GM12878 (cell line): ENCODE measurements at regions not wholly inside any gene's neighbourhood (a gene's known extent, or its start where the extent isn't known, plus 50 kb on each side); places are given as distances from the start of the nearest gene placed in this dataset.

Experiments
- ATAC-seq: fragments of 200-7000 bp; cut with Tn5 transposase; 3 replicates; pipeline ENCODE4 v1.9.1; 2020; ENCODE audit warnings: mild to moderate bottlenecking, moderate library complexity
- BruUV-seq: library from RNA; stranded (reverse); fragments of 400-500 nt; replicated peaks from 2 replicates; lab custom pipeline; 2021; lab: Mats Ljungman, UMichigan
- CTCF ChIA-PET: fragments of 300-600 bp; sonication (Branson Sonifier 250); formaldehyde crosslinking; extraction: SDS; loops from one replicate; lab custom pipeline; 2021; ENCODE audit warnings: inconsistent platforms; lab: Yijun Ruan, JAX
- POLR2A ChIA-PET: fragments of 350-600 bp; formaldehyde crosslinking; extraction: SDS; loops from one replicate; lab custom pipeline; 2021; ENCODE audit warnings: inconsistent platforms; lab: Charles Lee
- RAD21 ChIA-PET: fragments of 300-600 bp; sonication (Branson Sonifier 250); formaldehyde crosslinking; loops from one replicate; lab custom pipeline; 2023; ENCODE audit warnings: antibody characterized with exemption; ENCODE audit not compliant: unreplicated experiment; lab: Charles Lee
- SMC1A ChIA-PET: fragments of 300-600 bp; sonication (Branson Sonifier 250); formaldehyde crosslinking; loops from one replicate; lab custom pipeline; 2023; ENCODE audit not compliant: unreplicated experiment, uncharacterized antibody; lab: Charles Lee
- DNase-seq: peaks from one replicate; pipeline ENCODE4 v3.0.0-alpha.2; 2011; ENCODE audit warnings: low read depth, low spot score
- FAIRE-seq: peaks from 3 replicates; lab custom pipeline; 2011; peaks lifted over from hg19 to GRCh38; lab: Jason Lieb, UNC
- H2AFZ ChIP-seq: 2 replicates; pipeline ENCODE4 v1.6.0; 2011; ENCODE audit warnings: low read depth, low read length, control low read depth; ENCODE audit not compliant: control insufficient read depth
- H3K27ac ChIP-seq: 2 replicates; pipeline ENCODE4 v1.5.1; 2011; ENCODE audit warnings: control low read depth; ENCODE audit not compliant: control insufficient read depth, insufficient read depth
- H3K27me3 ChIP-seq, 2 experiments: replicated peaks in 1 of 2; 2 replicates each; pipeline versions ENCODE4 v1.6.0 to v1.6.1; 2011; ENCODE audit warnings: low read length in 1 of 2; ENCODE audit not compliant: control insufficient read depth in 2 of 2, insufficient read depth in 2 of 2
- H3K36me3 ChIP-seq, 2 experiments: 2 replicates each; pipeline ENCODE4 v1.5.1; 2011; ENCODE audit warnings: low read length in 1 of 2; ENCODE audit not compliant: control insufficient read depth in 2 of 2, insufficient read depth in 2 of 2
- H3K4me1 ChIP-seq: 2 replicates; pipeline ENCODE4 v1.6.1; 2011; ENCODE audit warnings: mild to moderate bottlenecking, low read length, moderate library complexity, mixed read lengths; ENCODE audit not compliant: control insufficient read depth, insufficient read depth
- H3K4me2 ChIP-seq: 2 replicates; pipeline ENCODE4 v1.6.0; 2011; ENCODE audit warnings: control low read depth; ENCODE audit not compliant: control insufficient read depth, insufficient read depth
- H3K4me3 ChIP-seq: fragments of 200-600 bp; sonication (generic); 2 replicates; pipeline ENCODE4 v1.5.1; 2016
- H3K79me2 ChIP-seq: 2 replicates; pipeline ENCODE4 v1.6.0; 2011; ENCODE audit warnings: low read length; ENCODE audit not compliant: control insufficient read depth, insufficient read depth
- H3K9ac ChIP-seq: 2 replicates; pipeline ENCODE4 v1.8.0; 2011; ENCODE audit warnings: low read length, control low read depth, mixed read lengths; ENCODE audit not compliant: control insufficient read depth, insufficient read depth
- H3K9me3 ChIP-seq: replicated peaks from 3 replicates; pipeline ENCODE4 v1.5.1; 2011; ENCODE audit warnings: mild to moderate bottlenecking, low read length; ENCODE audit not compliant: control insufficient read depth, insufficient read depth
- H4K20me1 ChIP-seq: 2 replicates; pipeline ENCODE4 v1.6.0; 2011; ENCODE audit not compliant: control insufficient read depth, insufficient read depth
- BMI1 ChIP-seq: fragments of 450-650 bp; IDR thresholded peaks from 2 replicates; pipeline ENCODE4 v1.6.1; 2016; ENCODE audit warnings: mild to moderate bottlenecking, moderate library complexity, borderline replicate concordance
- CBX5 ChIP-seq: sonication (generic); IDR thresholded peaks from 2 replicates; pipeline ENCODE4 v1.6.1; 2016; ENCODE audit warnings: low read depth, moderate library complexity, mild to moderate bottlenecking, inconsistent platforms
- EZH2 ChIP-seq: IDR thresholded peaks from 2 replicates; pipeline ENCODE4 v1.6.1; 2012; ENCODE audit warnings: low read depth, mild to moderate bottlenecking, control low read depth, inconsistent platforms, low read length, borderline replicate concordance; ENCODE audit not compliant: control insufficient read depth
- KAT2A ChIP-seq: conservative IDR thresholded peaks from 2 replicates; pipeline ENCODE4 v1.6.1; 2011; ENCODE audit warnings: low read depth, low read length; ENCODE audit not compliant: control insufficient read depth
- MEF2B ChIP-seq: fragments of 450-650 bp; IDR thresholded peaks from 2 replicates; pipeline ENCODE4 v1.6.1; 2018; ENCODE audit warnings: mild to moderate bottlenecking, moderate library complexity; ENCODE audit not compliant: partially characterized antibody, poor library complexity, severe bottlenecking
- NBN ChIP-seq: fragments of 450-650 bp; IDR thresholded peaks from 2 replicates; pipeline ENCODE4 v1.6.1; 2016
- NFYA ChIP-seq: IDR thresholded peaks from 2 replicates; pipeline ENCODE4 v1.6.1; 2011; ENCODE audit warnings: low read depth, mild to moderate bottlenecking, low read length, improper control_type of control experiment, borderline replicate concordance
- TCF3 ChIP-seq: IDR thresholded peaks from 2 replicates; pipeline ENCODE4 v1.6.1; 2012; ENCODE audit warnings: low read depth, mild to moderate bottlenecking, low read length, borderline replicate concordance; ENCODE audit not compliant: insufficient read depth
- TCF7 ChIP-seq: IDR thresholded peaks from 2 replicates; pipeline ENCODE4 v1.6.1; 2014; ENCODE audit warnings: antibody characterized with exemption, borderline replicate concordance
- ZNF384 ChIP-seq: IDR thresholded peaks from 2 replicates; pipeline ENCODE4 v1.6.1; 2012; ENCODE audit warnings: low read depth, mild to moderate bottlenecking, low read length, improper control_type of control experiment, borderline replicate concordance
- WGBS: methylation state at CpG from one replicate; pipeline ENCODE4 v1.1.6; 2016; ENCODE audit warnings: low lambda C conversion rate; ENCODE audit not compliant: insufficient replicate concordance, insufficient coverage; ENCODE audit errors: missing lambda C conversion rate; 5-methylcytosine and 5-hydroxymethylcytosine counted together
- in situ Hi-C: fragments of 300-500 bp; cut with MboI; formaldehyde crosslinking; loops from 9 replicates; pipeline ENCODE4 v1.14.3; 2018; ENCODE audit warnings: mixed read lengths
- intact Hi-C: fragments of 100-400 bp; cut with micrococcal nuclease; formaldehyde crosslinking; loops from one replicate; pipeline ENCODE4 v1.14.2; 2022; ENCODE audit not compliant: unreplicated experiment
- TF ChIP-seq, protein P1 (sequence below): fragments of 450-650 bp; IDR thresholded peaks from 2 replicates; pipeline ENCODE4 v1.6.1; 2014; ENCODE audit warnings: mild to moderate bottlenecking
- TF ChIP-seq, protein P2 (sequence below): fragments of 450-650 bp; IDR thresholded peaks from 2 replicates; pipeline ENCODE4 v1.6.1; 2018; ENCODE audit warnings: mild to moderate bottlenecking, low read depth, moderate library complexity; ENCODE audit not compliant: partially characterized antibody

DNA sequence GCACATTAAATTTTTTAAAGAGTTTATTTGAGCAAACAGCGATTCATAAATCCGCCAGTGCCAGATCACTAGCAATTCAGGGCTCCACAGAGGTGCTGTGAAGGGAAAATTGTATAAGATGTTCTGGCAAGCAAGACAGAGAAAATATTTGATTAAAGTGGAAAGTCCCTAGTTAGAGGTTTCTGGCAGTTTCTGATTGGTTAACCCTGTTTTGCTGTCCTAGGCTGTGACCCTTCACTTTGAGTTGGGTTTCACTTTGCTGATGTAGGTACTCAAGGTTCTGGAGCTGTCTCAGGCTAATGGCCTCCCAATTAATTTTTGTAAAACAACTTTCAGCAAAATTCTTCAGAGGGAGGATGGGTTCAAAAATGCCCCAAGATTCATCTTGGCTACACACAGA lies 79.4 kb upstream of the NXPH1 start:
- POLR2A ChIA-PET: no interaction called here
- Histone ChIP-seq H4K20me1 (no peaks in the 10 kb centered on the region), H3K36me3 (no peaks in the 10 kb centered on the region), H3K4me1 (no peaks in the 10 kb centered on the region), H3K27ac (no peak overlapping the region), H3K4me3 (no peak overlapping the region), H3K9ac (no peak overlapping the region), H3K4me2 (no peak overlapping the region), H2AFZ (no peak overlapping the region), H3K79me2 (no peaks in the 10 kb centered on the region)
- 100% methylated on average over 2 of the region's 2 CpGs for WGBS
- intact Hi-C loops: no loop called here
- BruUV-seq: no TSS peak
- CTCF ChIA-PET: no interaction called here
- RAD21 ChIA-PET: no interaction called here
- FAIRE-seq (no peak), ATAC-seq (peak; percentile 84)
- in situ Hi-C loops: no loop called here
- TF ChIP-seq CBX5 (no peak), NBN (no peak), EZH2 (no peak), KAT2A (no peak), TCF7 (no peak)
- TF ChIP-seq, all 136 proteins: peak for 0
- no peak for DNase-seq
- no peaks in the 10 kb centered on the region for H3K9me3 ChIP-seq
- H3K27me3 ChIP-seq: no peaks in the 10 kb centered on the region
- SMC1A ChIA-PET: no interaction called here

DNA sequence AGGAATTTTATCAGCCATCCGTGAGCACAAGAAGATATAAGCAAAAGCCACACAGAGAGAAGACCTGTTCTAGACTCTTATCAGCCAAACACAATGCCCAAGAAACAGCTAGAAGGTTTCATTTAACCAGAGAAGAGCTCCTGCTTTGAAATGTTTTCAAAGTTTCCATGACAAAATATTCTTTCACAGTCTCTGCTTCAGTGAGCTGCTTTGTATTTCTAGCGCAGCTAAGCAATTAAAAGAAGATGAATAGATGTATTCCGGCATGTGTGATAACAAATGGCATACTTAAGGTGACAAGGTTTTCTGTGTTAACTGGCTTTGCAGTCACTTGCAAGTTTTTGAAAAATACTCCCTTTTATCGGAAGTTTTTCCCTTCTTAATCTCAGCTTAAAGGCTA lies 78.9 kb upstream of the NXPH1 start:
- CTCF ChIA-PET: no interaction called here
- peak; percentile 15; the same call in 1 of the 3 replicates for ATAC-seq
- RAD21 ChIA-PET: no interaction called here
- no peaks in the 10 kb centered on the region for H3K79me2 ChIP-seq
- H3K9me3 ChIP-seq: no peaks in the 10 kb centered on the region
- intact Hi-C loops: no loop called here
- FAIRE-seq: no peak
- in situ Hi-C loops: no loop called here
- H3K27me3 ChIP-seq: no peaks in the 10 kb centered on the region
- H3K4me1 ChIP-seq: no peaks in the 10 kb centered on the region
- H3K4me3 ChIP-seq: no peak overlapping the region
- no peaks in the 10 kb centered on the region for H4K20me1 ChIP-seq
- POLR2A ChIA-PET: interaction anchor here (0.6 kb wide), 1 partner anchor 21 kb away, joined by 4 read pairs; no protein-coding TSS in a partner anchor
- WGBS: 64% methylated on average over 4 of the region's 4 CpGs
- no peak overlapping the region for H2AFZ ChIP-seq
- H3K36me3 ChIP-seq: no peaks in the 10 kb centered on the region
- no TSS peak for BruUV-seq
- no peak for DNase-seq
- H3K9ac ChIP-seq: no peak overlapping the region
- no peak overlapping the region for H3K4me2 ChIP-seq
- SMC1A ChIA-PET: no interaction called here
- H3K27ac ChIP-seq: no peak overlapping the region
- TF ChIP-seq ZNF384 (no peak), BMI1 (no peak), NFYA (no peak), TCF3 (no peak), MEF2B (no peak)
- TF ChIP-seq, protein P1, sequence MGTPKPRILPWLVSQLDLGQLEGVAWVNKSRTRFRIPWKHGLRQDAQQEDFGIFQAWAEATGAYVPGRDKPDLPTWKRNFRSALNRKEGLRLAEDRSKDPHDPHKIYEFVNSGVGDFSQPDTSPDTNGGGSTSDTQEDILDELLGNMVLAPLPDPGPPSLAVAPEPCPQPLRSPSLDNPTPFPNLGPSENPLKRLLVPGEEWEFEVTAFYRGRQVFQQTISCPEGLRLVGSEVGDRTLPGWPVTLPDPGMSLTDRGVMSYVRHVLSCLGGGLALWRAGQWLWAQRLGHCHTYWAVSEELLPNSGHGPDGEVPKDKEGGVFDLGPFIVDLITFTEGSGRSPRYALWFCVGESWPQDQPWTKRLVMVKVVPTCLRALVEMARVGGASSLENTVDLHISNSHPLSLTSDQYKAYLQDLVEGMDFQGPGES: no peak
- TF ChIP-seq, protein P2, sequence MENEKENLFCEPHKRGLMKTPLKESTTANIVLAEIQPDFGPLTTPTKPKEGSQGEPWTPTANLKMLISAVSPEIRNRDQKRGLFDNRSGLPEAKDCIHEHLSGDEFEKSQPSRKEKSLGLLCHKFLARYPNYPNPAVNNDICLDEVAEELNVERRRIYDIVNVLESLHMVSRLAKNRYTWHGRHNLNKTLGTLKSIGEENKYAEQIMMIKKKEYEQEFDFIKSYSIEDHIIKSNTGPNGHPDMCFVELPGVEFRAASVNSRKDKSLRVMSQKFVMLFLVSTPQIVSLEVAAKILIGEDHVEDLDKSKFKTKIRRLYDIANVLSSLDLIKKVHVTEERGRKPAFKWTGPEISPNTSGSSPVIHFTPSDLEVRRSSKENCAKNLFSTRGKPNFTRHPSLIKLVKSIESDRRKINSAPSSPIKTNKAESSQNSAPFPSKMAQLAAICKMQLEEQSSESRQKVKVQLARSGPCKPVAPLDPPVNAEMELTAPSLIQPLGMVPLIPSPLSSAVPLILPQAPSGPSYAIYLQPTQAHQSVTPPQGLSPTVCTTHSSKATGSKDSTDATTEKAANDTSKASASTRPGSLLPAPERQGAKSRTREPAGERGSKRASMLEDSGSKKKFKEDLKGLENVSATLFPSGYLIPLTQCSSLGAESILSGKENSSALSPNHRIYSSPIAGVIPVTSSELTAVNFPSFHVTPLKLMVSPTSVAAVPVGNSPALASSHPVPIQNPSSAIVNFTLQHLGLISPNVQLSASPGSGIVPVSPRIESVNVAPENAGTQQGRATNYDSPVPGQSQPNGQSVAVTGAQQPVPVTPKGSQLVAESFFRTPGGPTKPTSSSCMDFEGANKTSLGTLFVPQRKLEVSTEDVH: no peak
